GM08714 (cell line): ENCODE measurements at regions not wholly inside any gene's neighbourhood (a gene's known extent, or its start where the extent isn't known, plus 50 kb on each side); places are given as distances from the start of the nearest gene placed in this dataset.

Source experiments
- H3K4me3 ChIP-seq: fragments of 200-500 bp; sonication (Bioruptor generic); 2 replicates; pipeline ENCODE4 v1.5.1; 2014; ENCODE audit warnings: mild to moderate bottlenecking, low read length, inconsistent platforms
- ZNF274 ChIP-seq: IDR thresholded peaks from 2 replicates; pipeline ENCODE4 v1.6.1; 2012; ENCODE audit warnings: mild to moderate bottlenecking, low read depth, low read length

DNA sequence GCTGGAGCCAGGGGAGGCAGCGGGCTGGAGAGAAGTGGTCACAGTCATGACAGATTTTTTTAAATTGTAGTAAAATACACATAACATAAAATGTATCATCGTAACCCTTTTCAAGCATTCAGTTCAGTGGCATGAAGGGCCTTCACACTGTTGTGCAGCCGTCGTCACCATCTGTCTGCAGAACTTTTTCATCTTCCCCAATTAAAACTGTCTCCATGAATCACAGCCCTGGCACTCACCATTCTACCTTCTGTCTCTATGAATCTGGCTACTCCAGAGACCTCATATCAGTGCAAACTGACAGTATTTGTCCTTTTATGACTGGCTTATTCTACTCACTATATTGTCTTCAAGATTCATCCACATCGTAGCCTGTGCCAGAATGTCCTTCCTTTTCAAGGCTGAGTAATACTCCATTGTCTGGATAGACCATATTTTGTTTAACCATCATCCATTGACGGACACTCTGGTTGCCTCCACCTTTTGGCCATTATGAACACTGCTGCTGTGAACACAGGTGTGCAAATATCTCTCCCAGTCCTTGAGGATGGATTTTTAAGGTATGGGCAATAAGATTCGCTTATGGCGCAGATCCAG is 91.5 kb upstream of the NCOR2 start:
- H3K4me3 ChIP-seq = no peak overlapping the region
- TF ChIP-seq ZNF274 = no peak

DNA sequence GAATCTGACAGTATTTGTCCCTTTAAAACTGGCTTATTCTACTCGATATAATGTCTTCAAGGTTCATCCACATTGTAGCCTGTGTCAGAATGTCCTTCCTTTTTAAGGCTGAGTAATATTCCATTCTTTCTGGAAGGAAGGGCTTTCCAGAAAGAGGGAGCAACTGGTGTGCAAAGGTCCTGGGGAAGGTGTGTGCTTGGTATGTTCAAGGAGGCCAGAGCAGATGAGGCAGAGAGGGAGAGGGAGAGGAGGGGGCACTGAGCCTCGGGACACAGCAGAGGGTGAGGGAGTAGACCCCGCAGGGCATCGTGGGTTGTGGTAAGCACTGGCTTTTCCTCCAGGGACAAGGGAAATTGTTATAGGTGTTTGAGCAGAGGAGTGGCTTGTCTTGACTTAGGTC is 90.9 kb upstream of the NCOR2 start:
- no peak overlapping the region for H3K4me3 ChIP-seq
- no peak for TF ChIP-seq ZNF274

DNA sequence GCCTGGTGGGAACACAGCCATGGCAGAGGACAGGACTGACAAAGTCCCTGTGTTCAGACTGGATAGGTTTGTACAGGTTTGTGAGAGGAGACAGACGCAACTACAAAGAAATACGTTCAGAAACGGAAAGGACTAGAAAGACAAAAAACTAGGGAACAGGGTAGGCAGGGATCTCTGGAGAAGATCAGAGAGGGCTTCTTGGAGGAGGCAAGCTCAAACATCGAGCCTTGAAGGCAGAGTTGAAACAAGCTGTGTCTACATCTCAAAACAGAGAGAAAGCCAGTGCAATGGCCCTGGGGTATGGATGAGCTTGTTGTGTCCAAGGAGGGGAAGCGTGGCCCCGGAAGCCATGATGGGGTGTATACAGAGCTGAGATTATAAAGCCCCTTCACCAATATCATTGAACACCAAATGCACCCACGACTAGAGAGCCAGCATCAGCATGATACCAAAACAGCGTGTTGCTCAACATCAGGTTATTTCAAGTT is 89.6 kb upstream of the NCOR2 start:
- no peak overlapping the region for H3K4me3 ChIP-seq
- no peak for TF ChIP-seq ZNF274

DNA sequence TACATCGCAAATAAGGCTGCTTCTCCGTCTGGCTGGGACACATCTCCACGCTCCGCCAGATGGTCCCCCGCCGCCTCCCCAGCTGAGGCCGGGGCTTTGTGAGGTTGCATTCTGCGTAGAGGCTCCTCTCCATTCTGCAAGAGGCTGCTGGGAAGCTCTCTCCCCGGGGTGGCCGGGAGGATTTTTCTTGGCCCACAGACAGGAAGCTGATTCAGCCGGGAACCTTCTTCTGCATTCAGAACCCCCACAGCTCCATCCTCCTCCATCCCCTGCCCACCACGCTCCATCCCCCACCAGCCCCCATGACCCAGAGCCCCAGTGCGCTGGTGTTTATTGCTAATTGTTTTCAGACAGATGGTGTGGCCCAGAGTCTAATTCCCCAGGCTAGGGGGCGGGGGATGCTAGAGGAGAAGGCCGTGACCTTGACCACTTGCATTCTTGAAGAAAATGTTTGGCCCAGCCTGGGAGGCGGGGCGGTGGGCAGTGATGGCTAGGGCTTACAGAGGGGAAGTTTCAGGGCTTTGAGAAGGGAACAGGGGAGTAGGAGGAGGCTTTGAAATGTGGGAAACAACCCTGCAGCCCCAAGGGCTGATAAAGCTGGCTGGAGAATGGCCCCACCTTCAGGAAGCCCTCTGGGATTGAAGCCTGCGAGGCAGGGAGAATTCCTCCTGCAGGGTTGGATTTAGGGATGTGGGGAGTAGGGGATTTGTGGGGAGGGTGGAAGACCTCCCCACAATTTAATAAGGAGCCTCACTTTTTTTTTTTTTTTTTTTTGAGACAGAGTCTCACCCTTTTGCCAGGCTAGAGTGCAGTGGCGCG is 88.5 kb upstream of the NCOR2 start:
- no peak overlapping the region for H3K4me3 ChIP-seq
- no peak for TF ChIP-seq ZNF274

DNA sequence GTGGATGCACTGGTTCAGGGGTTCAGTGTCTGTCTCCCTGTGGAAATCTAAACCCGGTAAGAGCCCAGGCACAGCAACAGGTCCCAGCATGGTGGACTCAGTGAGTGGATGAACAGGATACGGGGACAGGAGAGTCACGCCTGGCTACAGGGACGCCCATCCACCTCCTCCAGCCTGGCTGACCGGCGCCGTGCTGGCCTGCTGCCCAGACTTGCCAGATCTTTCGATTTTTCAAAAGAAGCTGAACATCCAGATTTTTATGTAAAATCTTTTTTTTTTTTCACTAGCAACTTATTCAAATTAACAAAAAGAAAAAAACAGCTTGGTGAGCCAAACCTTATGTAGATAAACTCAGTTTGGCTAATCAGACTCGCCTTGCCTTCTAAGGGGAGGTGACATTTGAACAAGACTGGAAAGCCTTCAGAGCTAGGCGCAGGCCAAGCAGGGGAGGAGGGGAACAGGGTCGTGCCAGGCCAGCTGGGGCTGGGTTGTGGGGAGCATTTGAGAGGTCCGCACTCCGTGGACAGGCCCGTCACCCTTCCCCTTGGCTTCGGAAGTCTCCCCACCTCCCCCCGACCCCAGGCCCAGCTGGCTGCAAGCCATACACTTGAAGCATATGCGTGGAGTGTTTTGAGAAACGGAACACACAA is 87.8 kb upstream of the NCOR2 start:
- H3K4me3 ChIP-seq = no peak overlapping the region
- TF ChIP-seq ZNF274 = no peak

DNA sequence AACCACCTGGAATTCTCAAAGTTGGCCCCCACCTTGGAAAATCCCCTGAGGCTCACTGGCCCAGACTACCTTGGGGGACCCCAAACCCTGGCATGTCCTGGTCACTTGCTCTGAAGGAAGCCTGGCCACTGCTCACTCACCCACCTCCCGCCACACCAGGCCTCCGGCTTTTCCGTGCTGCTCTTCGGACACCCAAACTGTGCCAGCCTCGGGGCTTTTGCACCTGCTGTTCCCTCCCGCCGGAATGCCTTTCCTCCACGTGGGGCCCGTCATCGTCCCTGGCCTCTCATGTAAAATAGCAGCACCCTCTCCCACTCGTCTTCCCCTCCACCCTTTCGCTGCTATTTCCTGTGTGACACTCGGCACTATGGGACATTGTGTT is 87.2 kb upstream of the NCOR2 start:
- H3K4me3 ChIP-seq = no peak overlapping the region
- no peak for TF ChIP-seq ZNF274

DNA sequence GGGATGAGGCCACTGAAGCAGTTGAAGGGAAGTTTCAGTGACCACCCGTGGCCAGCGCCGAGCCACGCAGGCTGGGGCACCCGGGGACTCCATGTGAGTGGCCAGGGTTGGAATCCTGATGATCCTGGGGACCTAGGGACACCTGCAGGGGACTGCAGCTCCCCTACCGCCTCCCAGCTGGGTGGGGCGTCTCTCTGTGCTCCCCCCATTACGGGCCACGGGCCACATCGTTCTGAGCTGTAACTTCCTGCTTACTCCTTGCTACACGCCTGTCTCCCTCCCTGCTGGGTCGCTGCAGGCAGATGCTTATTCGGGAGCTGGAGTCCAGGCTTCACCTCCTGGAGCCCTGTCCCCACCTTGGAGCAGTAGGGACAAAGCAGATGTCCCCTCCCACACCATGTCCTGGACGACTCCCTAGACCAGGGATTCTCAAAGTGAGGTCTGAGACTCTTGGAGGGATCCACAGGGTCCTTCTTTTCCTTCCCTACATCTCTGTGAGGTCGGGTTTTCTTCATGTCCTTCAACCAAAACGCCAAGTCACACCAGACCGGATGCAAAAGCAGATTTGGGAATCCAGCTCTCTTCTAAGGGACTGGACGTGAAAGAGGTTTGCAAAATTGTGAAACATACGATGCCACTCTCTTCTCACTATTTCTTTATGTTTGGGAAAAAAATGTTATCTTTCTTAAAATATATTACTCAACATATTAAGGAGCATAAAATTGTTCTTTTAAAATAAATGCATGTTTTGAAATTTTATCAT is 85.9 kb upstream of the NCOR2 start:
- no peak overlapping the region for H3K4me3 ChIP-seq
- no peak for TF ChIP-seq ZNF274

DNA sequence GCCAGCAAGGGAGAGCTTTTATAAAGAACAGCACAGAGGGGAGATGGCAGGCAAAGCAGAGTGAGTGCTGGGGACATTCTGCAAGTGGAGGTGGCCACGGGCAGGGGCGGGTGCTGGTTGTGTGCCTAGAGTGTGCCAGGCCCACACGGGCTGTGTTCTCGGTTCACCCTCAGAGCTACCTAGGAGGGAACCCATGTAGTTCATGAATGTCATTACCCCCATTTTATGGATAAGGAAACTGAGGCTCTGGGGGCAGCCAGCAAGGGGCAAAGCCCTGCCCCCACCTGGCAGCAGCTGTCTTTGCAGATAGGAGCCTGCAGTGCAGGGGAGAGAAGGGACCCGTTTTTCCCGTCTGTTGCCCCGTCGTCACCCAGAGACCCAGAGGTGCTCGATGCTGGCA is 85.2 kb upstream of the NCOR2 start:
- TF ChIP-seq ZNF274 = no peak

DNA sequence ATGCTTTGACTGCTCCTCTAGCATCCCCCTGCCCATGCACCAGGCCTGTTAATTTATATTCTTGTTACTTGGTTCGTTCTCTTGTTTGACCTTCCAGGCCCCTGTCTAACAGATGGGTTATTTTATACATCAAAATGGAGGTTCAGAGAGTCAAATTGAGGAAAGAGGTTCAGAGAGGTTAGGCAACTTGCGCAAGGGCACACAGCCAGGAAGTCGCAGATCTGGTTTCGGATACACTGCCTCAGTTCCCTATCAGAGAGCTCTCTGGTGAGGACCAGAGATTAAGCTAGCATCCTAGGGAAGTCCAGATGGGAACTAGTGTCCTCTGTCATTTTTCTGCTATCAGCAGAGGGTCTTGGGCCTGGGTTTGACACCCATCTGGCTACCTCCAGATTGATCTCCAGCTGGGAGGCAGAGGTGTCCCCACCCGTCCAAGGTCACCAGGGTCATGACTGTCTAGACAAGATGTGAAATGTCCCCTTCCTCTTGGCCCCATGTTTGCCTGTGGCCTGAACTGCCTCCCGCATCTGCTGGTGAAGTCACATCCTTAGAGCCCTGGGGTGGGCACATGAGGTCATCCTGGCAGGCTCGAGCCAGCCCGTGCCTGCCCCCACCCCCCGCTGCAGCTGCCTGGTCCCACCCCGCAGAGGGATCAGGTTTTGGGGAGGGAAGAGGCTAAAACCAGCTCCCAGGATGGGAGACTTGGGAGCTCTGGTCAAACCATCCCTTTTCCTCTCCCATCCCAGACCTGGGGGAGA is 84.3 kb upstream of the NCOR2 start:
- no peak for TF ChIP-seq ZNF274
- no peak overlapping the region for H3K4me3 ChIP-seq

More for the DNA sequence above, 85.2 kb upstream of the NCOR2 start:
- H3K4me3 ChIP-seq = no peak overlapping the region

DNA sequence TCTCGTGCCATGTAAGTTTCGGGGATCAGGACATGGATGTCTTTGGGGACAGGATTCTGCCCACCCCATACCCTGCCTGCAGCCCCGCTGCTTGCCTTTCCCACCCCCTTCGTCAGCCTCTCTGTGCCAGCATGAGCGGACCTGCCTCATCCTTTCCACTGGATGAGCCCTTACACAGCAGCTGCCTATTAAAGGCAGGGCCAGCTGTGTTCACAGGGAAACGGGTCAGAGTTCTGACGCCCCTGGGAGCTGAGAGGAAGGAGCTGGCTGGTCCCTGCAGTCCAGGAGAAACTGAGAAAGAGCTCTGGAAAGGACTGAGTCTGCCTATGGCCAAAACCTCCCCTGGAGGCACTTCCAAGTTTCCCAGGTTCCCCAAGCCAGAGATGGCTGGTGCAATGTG is 83.5 kb upstream of the NCOR2 start:
- H3K4me3 ChIP-seq = no peak overlapping the region

DNA sequence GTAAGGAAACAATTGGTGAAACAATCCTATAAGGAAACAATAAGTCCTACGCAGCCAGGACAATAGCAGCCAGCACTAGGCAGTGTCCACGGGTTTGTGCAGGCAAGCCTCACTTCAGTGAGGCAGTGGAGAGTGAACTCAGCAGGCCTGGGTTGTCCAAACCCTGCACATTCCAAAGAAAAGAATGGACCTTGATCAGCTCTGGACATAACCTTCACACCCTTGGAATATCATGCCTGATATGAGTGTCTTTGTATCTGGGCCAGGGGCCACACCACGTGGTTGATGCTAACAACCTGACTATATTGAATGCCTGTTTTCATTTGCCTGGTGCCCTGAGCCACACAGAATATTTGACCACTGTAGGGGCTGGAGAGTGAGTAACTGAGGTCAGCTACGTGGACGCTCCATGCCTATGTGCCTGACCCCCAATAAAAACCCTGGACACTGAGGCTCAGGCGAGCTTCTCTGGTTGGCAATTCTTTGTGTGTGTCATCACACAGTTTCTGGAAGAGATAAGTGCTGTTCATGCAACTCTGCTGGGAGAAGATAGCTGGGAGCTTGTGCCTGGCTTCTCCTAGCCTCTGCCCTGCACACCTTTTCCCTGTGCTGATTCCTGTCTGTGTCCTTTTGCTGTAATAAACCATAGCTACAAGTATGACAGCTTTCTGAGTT is 81.4 kb upstream of the NCOR2 start:
- TF ChIP-seq ZNF274 = no peak
- no peak overlapping the region for H3K4me3 ChIP-seq

More for the DNA sequence above, 83.5 kb upstream of the NCOR2 start:
- no peak for TF ChIP-seq ZNF274

DNA sequence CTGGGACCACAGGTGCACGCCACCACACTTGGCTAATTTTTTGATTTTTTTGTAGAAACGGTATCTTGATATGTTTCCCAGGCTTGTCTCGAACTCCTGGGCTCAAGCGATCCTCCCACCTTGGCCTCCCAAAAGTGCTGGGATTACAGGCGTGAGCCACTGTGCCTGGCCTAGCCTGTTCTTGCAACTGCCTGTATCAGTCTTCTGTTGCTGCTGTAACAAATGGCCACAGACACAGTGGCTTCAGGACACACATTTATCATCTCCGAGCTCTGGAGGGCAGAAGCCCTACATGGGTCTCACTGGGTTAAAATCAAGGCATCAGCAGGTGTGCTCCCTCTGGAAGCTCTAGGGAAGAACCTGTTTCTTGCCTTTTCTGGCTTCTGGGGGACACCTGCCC is 79.9 kb upstream of the NCOR2 start:
- no peak overlapping the region for H3K4me3 ChIP-seq
- no peak for TF ChIP-seq ZNF274
